Right atrium auricular region (tissue), 2 donors: ENCODE measurements at regions not wholly inside any gene's neighbourhood (a gene's known extent, or its start where the extent isn't known, plus 50 kb on each side); places are given as distances from the start of the nearest gene placed in this dataset.

ENCODE experiments used
- DNase-seq: peaks from one replicate; pipeline ENCODE4 v3.0.0-alpha.2; 2019; ENCODE audit warnings: low spot score
- H3K27ac ChIP-seq, 2 donors: fragments of 200-600 bp; sonication (generic); 1 replicate in 1 of 2; 2 replicates in 1 of 2; pipeline ENCODE4 v1.5.1; 2016 to 2019
- H3K27me3 ChIP-seq, 2 donors: fragments of 200-600 bp; sonication (generic); one replicate each; pipeline versions ENCODE4 v1.5.1 to v1.6.0; 2017 to 2019
- H3K36me3 ChIP-seq: fragments of 200-600 bp; sonication (generic); one replicate; pipeline ENCODE4 v1.5.1; 2016
- H3K4me1 ChIP-seq, 2 donors: fragments of 200-600 bp; sonication (generic); one replicate each; pipeline versions ENCODE4 v1.5.1 to v1.6.0; 2017 to 2019
- H3K4me3 ChIP-seq, 2 donors: fragments of 200-600 bp; sonication (generic); 1 replicate in 1 of 2; 2 replicates in 1 of 2; pipeline ENCODE4 v1.5.1; 2017 to 2019; ENCODE audit warnings: mild to moderate bottlenecking in 1 of 2, moderate library complexity in 1 of 2
- H3K9me3 ChIP-seq, 2 donors: fragments of 200-600 bp; sonication (generic); one replicate each; pipeline ENCODE4 v1.5.1; 2019
- TF ChIP-seq, protein P1 (sequence below), 2 donors: fragments of 200-600 bp; sonication (generic); IDR thresholded peaks; one replicate each; pipeline ENCODE4 v1.5.1; 2019; ENCODE audit warnings: antibody characterized with exemption in 2 of 2

DNA sequence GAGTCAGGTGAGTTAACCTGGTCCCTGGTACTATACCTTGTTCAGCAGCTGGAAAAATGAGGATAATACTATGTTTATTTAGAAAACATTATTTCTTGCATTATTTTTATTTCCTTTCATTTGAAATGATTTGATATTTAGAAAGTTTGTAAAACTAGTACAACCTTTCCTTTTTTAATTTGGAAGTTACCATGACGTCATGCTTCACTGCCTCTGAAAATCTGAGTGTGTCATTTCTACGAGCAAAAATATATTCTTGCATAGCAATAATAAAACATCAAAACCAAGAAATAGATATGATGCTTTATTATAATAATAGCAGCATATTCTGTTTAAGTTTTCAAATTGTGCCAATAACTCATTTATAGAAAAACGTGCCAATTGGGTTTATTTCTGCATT is 1445.0 kb upstream of the RAG2 start:
- TF ChIP-seq, protein P1, sequence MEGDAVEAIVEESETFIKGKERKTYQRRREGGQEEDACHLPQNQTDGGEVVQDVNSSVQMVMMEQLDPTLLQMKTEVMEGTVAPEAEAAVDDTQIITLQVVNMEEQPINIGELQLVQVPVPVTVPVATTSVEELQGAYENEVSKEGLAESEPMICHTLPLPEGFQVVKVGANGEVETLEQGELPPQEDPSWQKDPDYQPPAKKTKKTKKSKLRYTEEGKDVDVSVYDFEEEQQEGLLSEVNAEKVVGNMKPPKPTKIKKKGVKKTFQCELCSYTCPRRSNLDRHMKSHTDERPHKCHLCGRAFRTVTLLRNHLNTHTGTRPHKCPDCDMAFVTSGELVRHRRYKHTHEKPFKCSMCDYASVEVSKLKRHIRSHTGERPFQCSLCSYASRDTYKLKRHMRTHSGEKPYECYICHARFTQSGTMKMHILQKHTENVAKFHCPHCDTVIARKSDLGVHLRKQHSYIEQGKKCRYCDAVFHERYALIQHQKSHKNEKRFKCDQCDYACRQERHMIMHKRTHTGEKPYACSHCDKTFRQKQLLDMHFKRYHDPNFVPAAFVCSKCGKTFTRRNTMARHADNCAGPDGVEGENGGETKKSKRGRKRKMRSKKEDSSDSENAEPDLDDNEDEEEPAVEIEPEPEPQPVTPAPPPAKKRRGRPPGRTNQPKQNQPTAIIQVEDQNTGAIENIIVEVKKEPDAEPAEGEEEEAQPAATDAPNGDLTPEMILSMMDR (IDR thresholded peaks at IDR 0.05) = no peak
- no peak overlapping the region for H3K4me3 ChIP-seq
- no peak for DNase-seq
- no peaks in the 10 kb centered on the region for H3K4me1 ChIP-seq
- H3K27ac ChIP-seq = no peak overlapping the region
- no peaks in the 10 kb centered on the region for H3K9me3 ChIP-seq
- no peaks in the 10 kb centered on the region for H3K27me3 ChIP-seq
- H3K36me3 ChIP-seq = no peaks in the 10 kb centered on the region

DNA sequence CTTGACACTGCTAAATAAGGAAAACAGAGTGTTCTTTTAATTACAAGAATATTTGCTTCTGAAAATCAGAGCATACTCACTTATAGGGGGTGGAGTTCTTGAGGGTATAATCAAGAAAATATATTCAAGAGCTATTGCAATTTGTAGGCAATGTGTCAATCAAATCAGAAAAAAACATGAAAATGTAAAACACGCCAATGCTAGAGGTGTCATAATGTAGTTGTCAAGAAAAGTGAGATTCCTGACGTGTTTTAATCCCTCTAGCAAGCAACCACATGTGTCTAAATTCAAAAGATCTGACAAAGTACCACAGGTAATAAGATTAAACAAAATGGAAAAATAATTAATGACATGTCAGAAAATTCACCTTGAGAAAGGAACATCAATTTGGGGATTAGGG is 1440.7 kb upstream of the RAG2 start:
- no peaks in the 10 kb centered on the region for H3K36me3 ChIP-seq
- no peaks in the 10 kb centered on the region for H3K9me3 ChIP-seq
- H3K27me3 ChIP-seq = no peaks in the 10 kb centered on the region
- no peak overlapping the region for H3K4me3 ChIP-seq
- no peak overlapping the region for H3K27ac ChIP-seq
- TF ChIP-seq, protein P1 (IDR thresholded peaks at IDR 0.05) = no peak
- no peaks in the 10 kb centered on the region for H3K4me1 ChIP-seq
- DNase-seq = no peak

DNA sequence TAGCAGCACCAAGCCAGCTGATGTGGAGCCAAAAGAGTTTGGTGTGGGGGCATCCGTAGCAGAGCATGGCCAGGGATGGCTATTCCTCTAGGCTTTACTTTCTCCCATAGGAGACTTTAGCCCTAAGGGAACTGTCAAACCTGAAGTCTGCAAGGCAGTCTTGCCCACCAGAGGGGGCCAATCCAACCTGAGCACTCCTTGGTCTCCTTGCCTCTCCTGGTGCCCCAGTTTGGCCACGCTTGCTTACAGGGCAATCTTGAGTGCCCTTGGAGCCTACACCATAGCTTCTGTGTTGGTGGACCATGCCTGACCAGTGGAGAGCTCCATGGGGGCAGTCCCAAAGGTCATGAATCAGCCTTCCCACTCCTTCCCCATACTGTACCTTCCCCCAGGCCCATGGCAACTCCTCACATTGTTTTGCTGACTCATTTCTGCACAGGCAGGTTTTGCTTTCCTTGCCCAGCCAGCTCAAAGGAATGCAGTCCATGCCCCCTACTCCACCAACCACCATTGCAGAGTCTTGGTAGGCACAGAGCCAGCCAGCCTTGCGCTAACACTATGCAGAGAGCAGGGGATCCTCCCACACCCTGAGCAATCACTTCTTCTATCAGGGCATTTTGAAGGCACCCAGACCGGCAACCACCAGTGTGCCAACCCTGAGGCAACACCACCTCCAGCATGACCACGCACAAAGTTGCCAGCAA is 1421.2 kb upstream of the RAG2 start:
- Histone ChIP-seq H3K4me1 (no peaks in the 10 kb centered on the region), H3K27me3 (no peaks in the 10 kb centered on the region), H3K4me3 (no peak overlapping the region), H3K9me3 (no peaks in the 10 kb centered on the region), H3K27ac (no peak overlapping the region), H3K36me3 (no peaks in the 10 kb centered on the region)
- no peak for DNase-seq
- TF ChIP-seq, protein P1 (IDR thresholded peaks at IDR 0.05) = no peak

DNA sequence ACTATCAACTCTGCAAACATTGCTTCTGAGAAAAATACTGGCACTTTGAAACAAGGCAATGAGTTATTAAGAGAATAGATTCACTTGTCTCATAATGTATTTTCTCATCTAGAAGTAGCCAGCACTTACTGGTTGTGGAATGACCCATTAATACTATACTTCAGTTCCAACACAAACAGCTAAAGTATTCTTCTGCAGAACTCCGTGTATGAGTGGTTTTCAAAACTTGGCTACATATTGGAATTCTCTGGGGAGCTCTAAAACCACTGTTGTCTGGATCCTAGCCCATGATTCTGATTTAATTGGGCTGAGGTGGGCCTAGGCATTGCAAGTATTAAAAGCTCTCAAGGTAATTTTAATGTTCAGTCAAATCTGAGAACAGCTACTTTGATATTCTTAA is 1416.4 kb upstream of the RAG2 start:
- Histone ChIP-seq H3K4me3 (no peak overlapping the region), H3K27ac (no peak overlapping the region), H3K27me3 (no peaks in the 10 kb centered on the region), H3K36me3 (no peaks in the 10 kb centered on the region), H3K4me1 (no peaks in the 10 kb centered on the region), H3K9me3 (no peaks in the 10 kb centered on the region)
- TF ChIP-seq, protein P1 (IDR thresholded peaks at IDR 0.05) = no peak
- DNase-seq = no peak

DNA sequence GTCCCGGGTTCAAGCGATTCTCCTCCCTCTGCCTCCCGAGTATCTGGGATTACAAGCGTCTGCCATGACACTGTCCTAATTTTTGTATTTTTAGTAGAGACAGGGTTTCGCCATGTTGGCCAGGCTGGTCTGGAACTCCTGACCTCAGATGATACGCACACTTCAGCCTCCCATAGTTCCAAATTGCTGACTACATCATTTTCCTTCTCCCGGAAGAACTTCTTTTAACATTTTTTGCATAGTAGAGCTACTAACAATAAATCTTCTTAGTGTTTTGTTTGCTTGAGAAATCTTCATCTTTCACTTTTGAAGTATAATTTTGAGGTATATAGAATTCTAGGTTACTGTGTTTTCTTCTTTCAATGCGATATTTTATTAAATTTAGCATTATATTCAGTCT is 1415.1 kb upstream of the RAG2 start:
- Histone ChIP-seq H3K27ac (no peak overlapping the region), H3K36me3 (no peaks in the 10 kb centered on the region), H3K9me3 (no peaks in the 10 kb centered on the region), H3K4me1 (no peaks in the 10 kb centered on the region), H3K27me3 (no peaks in the 10 kb centered on the region), H3K4me3 (no peak overlapping the region)
- no peak for DNase-seq
- TF ChIP-seq, protein P1 (IDR thresholded peaks at IDR 0.05) = no peak

DNA sequence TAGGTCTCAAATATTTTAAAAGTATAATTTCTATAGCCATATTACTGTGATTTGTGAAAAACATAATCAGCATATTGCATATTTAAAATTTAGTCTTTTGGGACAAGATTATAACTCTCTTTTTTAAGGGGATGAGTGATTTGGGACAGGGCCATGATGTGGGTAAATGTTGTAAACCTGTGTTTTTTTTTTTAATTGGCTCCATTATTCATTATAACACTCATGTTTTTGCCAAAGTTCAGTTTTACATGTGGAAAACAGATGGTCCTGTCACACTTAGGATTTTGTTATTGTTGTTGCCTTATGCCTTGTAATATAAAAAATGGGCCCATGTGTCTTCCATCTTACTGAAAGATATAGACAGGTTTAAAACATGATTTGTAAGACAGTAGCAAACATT is 1413.5 kb upstream of the RAG2 start:
- no peak overlapping the region for H3K4me3 ChIP-seq
- no peaks in the 10 kb centered on the region for H3K36me3 ChIP-seq
- TF ChIP-seq, protein P1 (IDR thresholded peaks at IDR 0.05) = no peak
- no peaks in the 10 kb centered on the region for H3K9me3 ChIP-seq
- H3K4me1 ChIP-seq = no peaks in the 10 kb centered on the region
- DNase-seq = no peak
- H3K27ac ChIP-seq = no peak overlapping the region
- no peaks in the 10 kb centered on the region for H3K27me3 ChIP-seq
